Neuronal stem cell (in vitro differentiated cells): ENCODE measurements at regions not wholly inside any gene's neighbourhood (a gene's known extent, or its start where the extent isn't known, plus 50 kb on each side); places are given as distances from the start of the nearest gene placed in this dataset.

Experiments used
- DNase-seq: peaks from one replicate; pipeline ENCODE4 v3.0.0-alpha.2; 2013; ENCODE audit warnings: low spot score
- H2AFZ ChIP-seq: one replicate; pipeline ENCODE4 v1.6.1; 2013; ENCODE audit warnings: mild to moderate bottlenecking, low read length, inconsistent platforms
- H2AK5ac ChIP-seq: 2 replicates; pipeline ENCODE4 v1.6.1; 2013; ENCODE audit warnings: low read depth, mild to moderate bottlenecking, inconsistent platforms, low read length, moderate library complexity, mixed read lengths
- H2BK120ac ChIP-seq: 2 replicates; pipeline ENCODE4 v1.6.1; 2013; ENCODE audit warnings: low read depth, mild to moderate bottlenecking, inconsistent platforms, low read length, moderate library complexity, mixed read lengths
- H2BK12ac ChIP-seq: one replicate; pipeline ENCODE4 v1.6.1; 2013; ENCODE audit warnings: low read length, inconsistent platforms
- H2BK15ac ChIP-seq: 2 replicates; pipeline ENCODE4 v1.6.1; 2013; ENCODE audit warnings: mild to moderate bottlenecking, low read length, inconsistent platforms, mixed read lengths
- H2BK5ac ChIP-seq: one replicate; pipeline ENCODE4 v1.6.1; 2013; ENCODE audit warnings: inconsistent platforms, mild to moderate bottlenecking, low read length, moderate library complexity
- H3K14ac ChIP-seq: one replicate; pipeline ENCODE4 v1.6.1; 2013; ENCODE audit warnings: low read length, inconsistent platforms
- H3K18ac ChIP-seq: 2 replicates; pipeline ENCODE4 v1.6.1; 2013; ENCODE audit warnings: low read length, inconsistent platforms
- H3K23ac ChIP-seq: 2 replicates; pipeline ENCODE4 v1.6.1; 2013; ENCODE audit warnings: low read depth, mild to moderate bottlenecking, mixed read lengths, low read length, inconsistent platforms; ENCODE audit not compliant: poor library complexity
- H3K27ac ChIP-seq: replicated peaks from 3 replicates; pipeline ENCODE4 v1.5.1; 2013; ENCODE audit warnings: low read length, inconsistent platforms
- H3K27me3 ChIP-seq, 3 experiments: 2 replicates each; pipeline ENCODE4 v1.6.1; 2013; ENCODE audit warnings: low read length in 3 of 3, mild to moderate bottlenecking in 2 of 3, inconsistent platforms in 1 of 3, low read depth in 1 of 3, mixed read lengths in 1 of 3, moderate library complexity in 1 of 3; ENCODE audit not compliant: control insufficient read depth in 3 of 3, insufficient read depth in 3 of 3
- H3K36me3 ChIP-seq, 2 donors: replicated peaks in 1 of 2; 2 replicates each; pipeline ENCODE4 v1.6.1; 2013; ENCODE audit warnings: low read length in 2 of 2; ENCODE audit not compliant: control insufficient read depth in 2 of 2, insufficient read depth in 2 of 2
- H3K4ac ChIP-seq: 2 replicates; pipeline ENCODE4 v1.6.1; 2013; ENCODE audit warnings: inconsistent platforms, mild to moderate bottlenecking, low read length, moderate library complexity
- H3K4me1 ChIP-seq, 2 donors: 1 replicate in 1 of 2; 2 replicates in 1 of 2; pipeline ENCODE4 v1.6.1; 2013; ENCODE audit warnings: low read length in 2 of 2, low read depth in 1 of 2; ENCODE audit not compliant: control insufficient read depth in 2 of 2, insufficient read depth in 1 of 2
- H3K4me2 ChIP-seq: one replicate; pipeline ENCODE4 v1.6.1; 2013; ENCODE audit warnings: mild to moderate bottlenecking, low read length, inconsistent platforms; ENCODE audit not compliant: insufficient read depth, poor library complexity, severe bottlenecking
- H3K4me3 ChIP-seq, 2 donors: 2 replicates each; pipeline ENCODE4 v1.5.1; 2013; ENCODE audit warnings: low read length in 2 of 2, mild to moderate bottlenecking in 2 of 2, inconsistent platforms in 1 of 2, moderate library complexity in 1 of 2
- H3K79me1 ChIP-seq: one replicate; pipeline ENCODE4 v1.6.1; 2013; ENCODE audit warnings: low read depth, mild to moderate bottlenecking, inconsistent platforms, low read length, moderate library complexity
- H3K9ac ChIP-seq: one replicate; pipeline ENCODE4 v1.6.1; 2013; ENCODE audit warnings: mild to moderate bottlenecking, low read depth, low read length, inconsistent platforms; ENCODE audit not compliant: poor library complexity
- H3K9me3 ChIP-seq, 2 donors: replicated peaks in 1 of 2; 2 replicates each; pipeline versions ENCODE3 to v1.6.1; 2013; ENCODE audit warnings: low read length in 2 of 2, mild to moderate bottlenecking in 2 of 2, inconsistent platforms in 1 of 2, low read depth in 1 of 2, mixed read lengths in 1 of 2, moderate library complexity in 1 of 2; ENCODE audit not compliant: control insufficient read depth in 2 of 2, insufficient read depth in 1 of 2
- H4K8ac ChIP-seq: one replicate; pipeline ENCODE4 v1.6.1; 2013; ENCODE audit warnings: low read depth, mild to moderate bottlenecking, inconsistent platforms, low read length, moderate library complexity
- H4K91ac ChIP-seq: one replicate; pipeline ENCODE4 v1.6.1; 2013; ENCODE audit warnings: low read length, low read depth, mild to moderate bottlenecking, inconsistent platforms; ENCODE audit not compliant: poor library complexity
- WGBS, 2 donors: extraction: QIAGEN DNeasy Blood & Tissue Kit; methylation state at CpG; one replicate each; pipeline ENCODE4 v1.1.7; 2013; ENCODE audit warnings: missing lambda C conversion rate in 2 of 2, mixed read lengths in 1 of 2; ENCODE audit not compliant: insufficient read length in 2 of 2, insufficient replicate concordance in 1 of 2; ENCODE audit errors: extremely low coverage in 2 of 2; 5-methylcytosine and 5-hydroxymethylcytosine counted together

GRCh38 chr1:208921259-208921658 lies 662.3 kb upstream of the CAMK1G start:
- H3K4me1 ChIP-seq: peaks cover 0 to 2% of the 10 kb centered on the region in 2 donors
- H4K8ac ChIP-seq: no peak overlapping the region
- no peak overlapping the region for H2BK15ac ChIP-seq
- H2BK12ac ChIP-seq: no peak overlapping the region
- no peaks in the 10 kb centered on the region for H3K9me3 ChIP-seq
- H4K91ac ChIP-seq: no peak overlapping the region
- H3K27ac ChIP-seq: no peak overlapping the region
- no peak overlapping the region for H3K4ac ChIP-seq
- no peak overlapping the region for H2AFZ ChIP-seq
- no peak overlapping the region for H2AK5ac ChIP-seq
- H3K14ac ChIP-seq: no peak overlapping the region
- no peak overlapping the region for H3K18ac ChIP-seq
- no peak overlapping the region for H2BK120ac ChIP-seq
- no peaks in the 10 kb centered on the region for H3K36me3 ChIP-seq
- WGBS, 2 donors: no CpG with 5 or more reads among the region's 1 CpG
- H3K27me3 ChIP-seq: no peaks in the 10 kb centered on the region
- no peak overlapping the region for H2BK5ac ChIP-seq
- no peak overlapping the region for H3K9ac ChIP-seq
- H3K4me2 ChIP-seq: no peak overlapping the region
- H3K79me1 ChIP-seq: no peaks in the 10 kb centered on the region
- H3K4me3 ChIP-seq: no peak overlapping the region
- DNase-seq: no peak
- no peak overlapping the region for H3K23ac ChIP-seq

- Histone ChIP-seq H4K91ac (no peak overlapping the region), H3K4me1 (no peaks in the 10 kb centered on the region), H2BK5ac (no peak overlapping the region), H2BK12ac (no peak overlapping the region), H3K4ac (no peak overlapping the region), H2AFZ (no peak overlapping the region), H3K18ac (no peak overlapping the region), H3K9ac (no peak overlapping the region), H2BK15ac (no peak overlapping the region), H3K36me3 (no peaks in the 10 kb centered on the region), H2BK120ac (no peak overlapping the region), H3K14ac (no peak overlapping the region), H3K27ac (no peak overlapping the region), H4K8ac (no peak overlapping the region), H3K4me3 (no peak overlapping the region), H3K4me2 (no peak overlapping the region), H3K79me1 (no peaks in the 10 kb centered on the region), H2AK5ac (no peak overlapping the region), H3K9me3 (no peaks in the 10 kb centered on the region), H3K23ac (no peak overlapping the region), H3K27me3 (no peaks in the 10 kb centered on the region)
- DNase-seq: no peak
- WGBS, 2 donors: no CpG with 5 or more reads among the region's 2 CpGs
Observed at GRCh38 chr1:208923456-208923855, 660.1 kb upstream of the CAMK1G start.

GRCh38 chr1:208923946-208924720 lies 659.4 kb upstream of the CAMK1G start:
- Histone ChIP-seq H3K79me1 (no peaks in the 10 kb centered on the region), H3K4me2 (no peak overlapping the region), H3K9ac (no peak overlapping the region), H3K36me3 (no peaks in the 10 kb centered on the region), H2BK5ac (no peak overlapping the region), H2AK5ac (no peak overlapping the region), H2BK12ac (no peak overlapping the region), H3K9me3 (no peaks in the 10 kb centered on the region), H3K4me3 (no peak overlapping the region), H4K8ac (no peak overlapping the region), H3K4ac (no peak overlapping the region), H3K18ac (no peak overlapping the region), H3K14ac (no peak overlapping the region), H3K4me1 (no peaks in the 10 kb centered on the region), H2AFZ (no peak overlapping the region), H3K27me3 (no peaks in the 10 kb centered on the region), H3K27ac (no peak overlapping the region), H4K91ac (no peak overlapping the region), H2BK120ac (no peak overlapping the region), H2BK15ac (no peak overlapping the region), H3K23ac (no peak overlapping the region)
- no peak for DNase-seq
- WGBS, 2 donors: 100% methylated on average over 1 of the region's 6 CpGs; no CpG with 5 or more reads in 1 of the 2 donors

DNA sequence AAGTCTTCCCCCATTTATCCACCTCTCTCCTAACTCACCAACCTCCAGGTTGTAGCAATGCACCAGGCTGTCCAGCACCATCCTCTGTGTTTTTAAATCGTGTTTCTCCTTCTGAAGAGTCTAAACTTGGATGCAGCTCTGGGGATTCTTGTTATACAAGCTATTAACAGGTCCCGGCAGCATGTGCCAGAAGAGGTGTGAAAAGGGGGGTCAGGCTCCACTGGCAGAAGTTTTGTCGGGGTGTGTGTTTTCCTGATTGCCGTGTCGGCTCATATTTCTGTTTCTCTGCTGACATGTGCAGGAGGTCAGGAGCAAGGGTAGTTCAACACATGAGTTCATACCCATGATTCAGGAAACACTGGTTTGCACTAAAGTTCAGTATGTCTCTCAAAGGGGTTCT lies 658.6 kb upstream of the CAMK1G start:
- Histone ChIP-seq H3K27ac (no peak overlapping the region), H3K27me3 (no peaks in the 10 kb centered on the region), H3K4ac (no peak overlapping the region), H3K9ac (no peak overlapping the region), H2AK5ac (no peak overlapping the region), H2AFZ (no peak overlapping the region), H3K18ac (no peak overlapping the region), H3K9me3 (no peaks in the 10 kb centered on the region), H3K14ac (no peak overlapping the region), H4K8ac (no peak overlapping the region), H3K4me1 (no peaks in the 10 kb centered on the region), H4K91ac (no peak overlapping the region), H3K36me3 (no peaks in the 10 kb centered on the region), H2BK15ac (no peak overlapping the region), H2BK120ac (no peak overlapping the region), H2BK12ac (no peak overlapping the region), H3K4me2 (no peak overlapping the region), H2BK5ac (no peak overlapping the region), H3K4me3 (no peak overlapping the region), H3K23ac (no peak overlapping the region), H3K79me1 (no peaks in the 10 kb centered on the region)
- no CpG with 5 or more reads among the region's 5 CpGs for WGBS, 2 donors
- no peak for DNase-seq
